Skeletal muscle satellite cell (primary cell): ENCODE measurements at regions not wholly inside any gene's neighbourhood (a gene's known extent, or its start where the extent isn't known, plus 50 kb on each side); places are given as distances from the start of the nearest gene placed in this dataset. TPM values are rescaled to one million over a fixed set of nuclear protein-coding genes. Genes with fewer than 3 reads are reported as not detected.

ENCODE experiments used
- H3K27me3 ChIP-seq: 2 replicates; pipeline ENCODE4 v1.7.0; 2013; ENCODE audit warnings: low read length; ENCODE audit not compliant: control insufficient read depth, insufficient read depth
- H3K36me3 ChIP-seq: 2 replicates; pipeline ENCODE4 v1.7.0; 2013; ENCODE audit warnings: mild to moderate bottlenecking, control low read depth, low read length; ENCODE audit not compliant: insufficient read depth
- H3K4me1 ChIP-seq: 2 replicates; pipeline ENCODE4 v1.7.0; 2013; ENCODE audit warnings: low read length; ENCODE audit not compliant: control insufficient read depth, insufficient read depth
- H3K4me2 ChIP-seq: 2 replicates; pipeline ENCODE4 v1.7.0; 2013; ENCODE audit warnings: mild to moderate bottlenecking, low read length
- H3K4me3 ChIP-seq: 2 replicates; pipeline ENCODE4 v1.7.0; 2013; ENCODE audit warnings: low read length
- H3K9ac ChIP-seq: 2 replicates; pipeline ENCODE4 v1.7.0; 2013; ENCODE audit warnings: mild to moderate bottlenecking, low read depth, low read length, moderate library complexity
- H3K9me3 ChIP-seq: replicated peaks from 2 replicates; pipeline ENCODE4 v1.7.0; 2013; ENCODE audit warnings: mild to moderate bottlenecking, control low read depth, low read length
- small RNA-seq: library from RNA; depleted of rRNA; stranded (forward); fragments of <200 nt; gene quantifications from one replicate; pipeline ENCODE3, GENCODE V24; 2012

GRCh38 chr3:63167113-63167512 is 111.0 kb upstream of the SYNPR start:
- Histone ChIP-seq H3K9ac (no peak overlapping the region), H3K9me3 (no peaks in the 10 kb centered on the region), H3K36me3 (no peaks in the 10 kb centered on the region), H3K4me3 (no peak overlapping the region), H3K4me1 (no peaks in the 10 kb centered on the region), H3K27me3 (no peaks in the 10 kb centered on the region), H3K4me2 (no peak overlapping the region)

GRCh38 chr3:63168179-63168578 is 109.9 kb upstream of the SYNPR start:
- no peak overlapping the region for H3K4me3 ChIP-seq
- H3K9ac ChIP-seq: no peak overlapping the region
- H3K36me3 ChIP-seq: no peaks in the 10 kb centered on the region
- no peaks in the 10 kb centered on the region for H3K9me3 ChIP-seq
- H3K4me1 ChIP-seq: no peaks in the 10 kb centered on the region
- H3K27me3 ChIP-seq: no peaks in the 10 kb centered on the region
- no peak overlapping the region for H3K4me2 ChIP-seq

- no peak overlapping the region for H3K4me2 ChIP-seq
- H3K4me1 ChIP-seq: no peaks in the 10 kb centered on the region
- H3K27me3 ChIP-seq: no peaks in the 10 kb centered on the region
- H3K36me3 ChIP-seq: no peaks in the 10 kb centered on the region
- no peak overlapping the region for H3K9ac ChIP-seq
- H3K4me3 ChIP-seq: no peak overlapping the region
- H3K9me3 ChIP-seq: no peaks in the 10 kb centered on the region
These were observed 98.1 kb upstream of the SYNPR start for GRCh38 chr3:63179862-63180522.

- Histone ChIP-seq H3K9ac (no peak overlapping the region), H3K36me3 (no peaks in the 10 kb centered on the region), H3K4me1 (no peaks in the 10 kb centered on the region), H3K4me3 (no peak overlapping the region), H3K4me2 (no peak overlapping the region), H3K27me3 (peaks cover 8% of the 10 kb centered on the region), H3K9me3 (no peaks in the 10 kb centered on the region)
These were observed 85.9 kb upstream of the SYNPR start for GRCh38 chr3:63192248-63192647.

GRCh38 chr3:63193647-63194046 is 84.5 kb upstream of the SYNPR start:
- Histone ChIP-seq H3K27me3 (peaks cover 2% of the 10 kb centered on the region), H3K4me2 (no peak overlapping the region), H3K9ac (no peak overlapping the region), H3K36me3 (no peaks in the 10 kb centered on the region), H3K9me3 (no peaks in the 10 kb centered on the region), H3K4me1 (no peaks in the 10 kb centered on the region), H3K4me3 (no peak overlapping the region)

GRCh38 chr3:63199606-63200005 is 78.5 kb upstream of the SYNPR start:
- Histone ChIP-seq H3K9ac (no peak overlapping the region), H3K9me3 (no peaks in the 10 kb centered on the region), H3K4me2 (no peak overlapping the region), H3K4me3 (no peak overlapping the region), H3K36me3 (no peaks in the 10 kb centered on the region), H3K4me1 (no peaks in the 10 kb centered on the region), H3K27me3 (peaks cover 4% of the 10 kb centered on the region)

- H3K36me3 ChIP-seq: no peaks in the 10 kb centered on the region
- H3K27me3 ChIP-seq: peaks cover 10% of the 10 kb centered on the region
- no peaks in the 10 kb centered on the region for H3K9me3 ChIP-seq
- no peak overlapping the region for H3K4me3 ChIP-seq
- H3K9ac ChIP-seq: no peak overlapping the region
- no peak overlapping the region for H3K4me2 ChIP-seq
- H3K4me1 ChIP-seq: no peaks in the 10 kb centered on the region
These were observed 75.6 kb upstream of the SYNPR start for GRCh38 chr3:63202529-63202928.

GRCh38 chr3:63207066-63207590 is 71.0 kb upstream of the SYNPR start:
- H3K36me3 ChIP-seq: no peaks in the 10 kb centered on the region
- H3K4me2 ChIP-seq: no peak overlapping the region
- H3K4me1 ChIP-seq: no peaks in the 10 kb centered on the region
- H3K9me3 ChIP-seq: no peaks in the 10 kb centered on the region
- H3K27me3 ChIP-seq: peaks cover 14% of the 10 kb centered on the region
- H3K4me3 ChIP-seq: no peak overlapping the region
- no peak overlapping the region for H3K9ac ChIP-seq

GRCh38 chr3:63228087-63228486 is 50.0 kb upstream of the SYNPR start:
- H3K36me3 ChIP-seq: no peaks in the 10 kb centered on the region
- peaks cover 5% of the 10 kb centered on the region for H3K27me3 ChIP-seq
- no peaks in the 10 kb centered on the region for H3K9me3 ChIP-seq
- no peaks in the 10 kb centered on the region for H3K4me1 ChIP-seq
- no peak overlapping the region for H3K4me2 ChIP-seq
- no peak overlapping the region for H3K9ac ChIP-seq
- H3K4me3 ChIP-seq: no peak overlapping the region

Small RNA genes in the stretch of these regions (small RNA-seq; reads per million reads assigned to genes)
- not detected for gene UBL5P3
